ENCODE measurements at regions not wholly inside any gene's neighbourhood (a gene's known extent, or its start where the extent isn't known, plus 50 kb on each side); places are given as distances from the start of the nearest gene placed in this dataset.
"Not testable (repeated sequence)": the region's sequence is repeated elsewhere in the genome, so short reads cannot be mapped to it uniquely, and the experiment has no call there.

DNA sequence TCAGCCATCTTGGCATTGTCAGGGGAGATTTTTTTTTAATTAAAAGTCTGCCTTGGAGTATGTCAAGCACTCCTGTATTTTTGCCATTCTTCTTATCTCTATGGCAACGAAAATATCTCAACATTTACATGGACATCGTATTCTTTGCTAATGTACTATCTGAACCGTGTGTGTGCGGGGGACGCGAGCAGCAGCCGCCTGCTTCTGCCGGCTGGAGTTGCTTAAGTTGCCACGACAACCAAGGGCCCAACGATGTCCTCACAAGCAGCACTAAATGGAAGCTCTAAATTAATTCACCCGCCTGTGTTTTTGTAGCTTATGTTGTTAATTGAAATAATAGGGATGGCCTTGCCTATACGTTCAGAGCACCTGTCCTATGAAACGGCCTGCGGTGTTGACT is 309.5 kb downstream of the TEX29 start:
- TF ChIP-seq, protein P1, sequence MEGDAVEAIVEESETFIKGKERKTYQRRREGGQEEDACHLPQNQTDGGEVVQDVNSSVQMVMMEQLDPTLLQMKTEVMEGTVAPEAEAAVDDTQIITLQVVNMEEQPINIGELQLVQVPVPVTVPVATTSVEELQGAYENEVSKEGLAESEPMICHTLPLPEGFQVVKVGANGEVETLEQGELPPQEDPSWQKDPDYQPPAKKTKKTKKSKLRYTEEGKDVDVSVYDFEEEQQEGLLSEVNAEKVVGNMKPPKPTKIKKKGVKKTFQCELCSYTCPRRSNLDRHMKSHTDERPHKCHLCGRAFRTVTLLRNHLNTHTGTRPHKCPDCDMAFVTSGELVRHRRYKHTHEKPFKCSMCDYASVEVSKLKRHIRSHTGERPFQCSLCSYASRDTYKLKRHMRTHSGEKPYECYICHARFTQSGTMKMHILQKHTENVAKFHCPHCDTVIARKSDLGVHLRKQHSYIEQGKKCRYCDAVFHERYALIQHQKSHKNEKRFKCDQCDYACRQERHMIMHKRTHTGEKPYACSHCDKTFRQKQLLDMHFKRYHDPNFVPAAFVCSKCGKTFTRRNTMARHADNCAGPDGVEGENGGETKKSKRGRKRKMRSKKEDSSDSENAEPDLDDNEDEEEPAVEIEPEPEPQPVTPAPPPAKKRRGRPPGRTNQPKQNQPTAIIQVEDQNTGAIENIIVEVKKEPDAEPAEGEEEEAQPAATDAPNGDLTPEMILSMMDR (IDR thresholded peaks at IDR 0.05; ENCODE audit: insufficient read depth, low read length, severe bottlenecking): no peak
- H3K4me3 ChIP-seq (ENCODE audit: low read depth, low read length): no peak overlapping the region
- no peak for DNase-seq (ENCODE audit: low read depth)
- FAIRE-seq: no peak
- H3K27me3 ChIP-seq (ENCODE audit: control insufficient read depth, insufficient read depth, low read length): no peaks in the 10 kb centered on the region
- H3K36me3 ChIP-seq (ENCODE audit: control insufficient read depth, insufficient read depth, low read length): no peaks in the 10 kb centered on the region

DNA sequence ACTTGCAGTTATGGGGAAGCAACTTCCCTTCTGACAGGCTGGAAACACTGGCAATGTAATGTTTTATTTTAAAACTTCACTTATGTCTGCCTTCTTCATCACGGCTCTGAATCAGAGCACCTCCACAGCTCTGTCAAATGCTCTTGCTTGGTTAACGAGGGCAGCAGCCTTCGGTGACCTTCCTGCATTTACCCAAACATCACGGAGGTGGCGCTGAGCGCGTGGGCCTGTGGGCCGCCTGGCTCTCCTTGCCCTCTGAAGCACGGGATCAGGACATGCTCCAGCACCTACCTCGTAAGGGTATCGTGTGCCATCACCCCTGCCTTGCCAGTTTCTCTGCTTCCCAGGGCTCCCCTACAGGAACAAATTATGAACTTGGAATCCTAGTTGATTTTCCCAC is 310.0 kb downstream of the TEX29 start:
- H3K36me3 ChIP-seq (ENCODE audit: control insufficient read depth, insufficient read depth, low read length): no peaks in the 10 kb centered on the region
- no peak for FAIRE-seq
- H3K4me3 ChIP-seq (ENCODE audit: low read depth, low read length): no peak overlapping the region
- TF ChIP-seq, protein P1 (IDR thresholded peaks at IDR 0.05; ENCODE audit: insufficient read depth, low read length, severe bottlenecking): no peak
- H3K27me3 ChIP-seq (ENCODE audit: control insufficient read depth, insufficient read depth, low read length): no peaks in the 10 kb centered on the region
- DNase-seq (ENCODE audit: low read depth): no peak

DNA sequence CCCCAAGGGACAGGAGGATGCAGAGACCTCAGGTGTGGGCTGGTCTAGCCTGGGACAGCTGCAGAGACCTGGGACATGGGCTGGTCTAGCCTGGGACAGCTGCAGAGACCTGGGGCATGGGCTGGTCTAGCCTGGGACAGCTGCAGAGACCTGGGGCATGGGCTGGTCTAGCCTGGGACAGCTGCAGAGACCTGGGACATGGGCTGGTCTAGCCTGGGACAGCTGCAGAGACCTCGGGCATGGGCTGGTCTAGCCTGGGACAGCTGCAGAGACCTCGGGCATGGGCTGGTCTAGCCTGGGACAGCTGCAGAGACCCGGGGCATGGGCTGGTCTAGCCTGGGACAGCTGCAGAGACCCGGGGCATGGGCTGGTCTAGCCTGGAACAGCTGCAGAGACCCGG is 310.8 kb downstream of the TEX29 start:
- peak; percentile 79 for FAIRE-seq
- not testable (repeated sequence) for H3K36me3 ChIP-seq (ENCODE audit: control insufficient read depth, insufficient read depth, low read length); H3K4me3 ChIP-seq (ENCODE audit: low read depth, low read length); DNase-seq (ENCODE audit: low read depth); H3K27me3 ChIP-seq (ENCODE audit: control insufficient read depth, insufficient read depth, low read length)

DNA sequence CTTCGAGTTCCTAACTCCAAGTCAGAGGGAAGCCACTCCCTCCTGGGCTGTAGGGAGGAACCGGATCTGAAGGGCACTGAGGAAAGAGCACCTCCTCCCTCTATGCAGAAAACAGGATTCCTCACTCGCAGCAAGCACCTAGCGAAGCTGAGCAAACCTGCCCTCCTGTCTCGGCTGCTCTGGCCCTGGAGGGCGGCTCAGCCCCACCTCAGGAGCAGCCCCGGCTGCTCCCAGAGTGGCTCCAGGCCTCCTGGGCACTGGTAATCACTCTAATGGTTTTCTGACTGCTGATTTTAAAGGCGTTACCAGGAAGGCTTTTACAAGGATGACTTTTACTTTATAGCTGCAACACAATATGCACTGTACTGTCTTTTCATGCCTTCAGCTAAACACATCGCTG is 312.5 kb downstream of the TEX29 start:
- Histone ChIP-seq H3K36me3 (ENCODE audit: control insufficient read depth, insufficient read depth, low read length) (no peaks in the 10 kb centered on the region), H3K4me3 (ENCODE audit: low read depth, low read length) (no peak overlapping the region), H3K27me3 (ENCODE audit: control insufficient read depth, insufficient read depth, low read length) (no peaks in the 10 kb centered on the region)
- FAIRE-seq (no peak), DNase-seq (ENCODE audit: low read depth) (no peak)
- TF ChIP-seq, protein P1 (IDR thresholded peaks at IDR 0.05; ENCODE audit: insufficient read depth, low read length, severe bottlenecking): no peak

DNA sequence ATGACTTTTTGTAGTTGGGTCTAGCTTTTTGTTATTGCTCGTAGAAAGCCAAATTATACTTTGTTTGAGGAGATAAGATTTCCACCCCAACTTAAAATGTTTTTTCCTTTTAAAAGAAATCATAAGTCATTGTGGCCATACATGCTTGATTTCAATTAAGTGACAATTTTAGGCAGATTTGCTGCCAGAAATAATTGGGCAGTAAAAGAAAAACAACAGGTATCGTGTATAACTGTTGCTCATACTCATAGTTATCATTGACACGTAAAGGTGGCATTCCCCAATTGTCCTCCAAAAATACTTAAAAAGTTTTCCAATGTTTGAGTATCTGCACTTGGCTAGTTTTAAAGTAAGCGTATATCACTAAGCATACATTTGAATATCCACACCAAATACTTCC is 313.0 kb downstream of the TEX29 start:
- no peak for DNase-seq (ENCODE audit: low read depth)
- Histone ChIP-seq H3K27me3 (ENCODE audit: control insufficient read depth, insufficient read depth, low read length) (no peaks in the 10 kb centered on the region), H3K4me3 (ENCODE audit: low read depth, low read length) (no peak overlapping the region), H3K36me3 (ENCODE audit: control insufficient read depth, insufficient read depth, low read length) (no peaks in the 10 kb centered on the region)
- no peak for FAIRE-seq
- TF ChIP-seq, protein P1 (IDR thresholded peaks at IDR 0.05; ENCODE audit: insufficient read depth, low read length, severe bottlenecking): no peak

DNA sequence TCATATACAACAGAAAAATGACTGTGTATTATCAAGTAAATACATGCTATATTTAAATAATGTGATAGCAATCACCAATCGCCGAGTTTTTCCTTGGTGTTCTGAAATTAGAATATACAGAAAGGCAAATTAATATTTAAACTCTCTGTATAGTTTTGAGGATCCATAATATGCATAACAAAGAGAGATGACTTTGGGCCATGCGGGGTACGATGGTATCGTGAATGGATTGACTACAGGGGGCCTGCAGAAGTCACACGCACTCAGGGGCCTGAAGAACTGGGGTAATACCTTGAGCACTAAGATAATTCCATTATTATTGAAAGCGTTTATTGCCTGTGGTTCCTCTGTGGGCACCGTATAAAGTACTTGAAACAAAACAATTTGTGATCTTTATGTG is 314.0 kb downstream of the TEX29 start:
- TF ChIP-seq, protein P1 (IDR thresholded peaks at IDR 0.05; ENCODE audit: insufficient read depth, low read length, severe bottlenecking): no peak
- FAIRE-seq: no peak
- no peak overlapping the region for H3K4me3 ChIP-seq (ENCODE audit: low read depth, low read length)
- H3K27me3 ChIP-seq (ENCODE audit: control insufficient read depth, insufficient read depth, low read length): no peaks in the 10 kb centered on the region
- no peaks in the 10 kb centered on the region for H3K36me3 ChIP-seq (ENCODE audit: control insufficient read depth, insufficient read depth, low read length)
- no peak for DNase-seq (ENCODE audit: low read depth)

Measured in bronchial epithelial cell (primary cell).